GM13976 (cell line): ENCODE measurements at regions not wholly inside any gene's neighbourhood (a gene's known extent, or its start where the extent isn't known, plus 50 kb on each side); places are given as distances from the start of the nearest gene placed in this dataset.

Experiments used
- DNase-seq: peaks from one replicate; pipeline ENCODE4 v3.0.0; 2012; ENCODE audit warnings: low spot score
- CTCF ChIP-seq: IDR thresholded peaks from 2 replicates; pipeline ENCODE4 v1.5.1; 2012; ENCODE audit warnings: borderline replicate concordance, mild to moderate bottlenecking; ENCODE audit not compliant: insufficient read depth; ENCODE audit errors: extremely low read depth, missing control alignments, control extremely low read depth
- in situ Hi-C: fragments of 300-500 bp; cut with MboI; formaldehyde crosslinking; loops from one replicate; pipeline ENCODE4 v1.12.0; 2022; ENCODE audit warnings: low sequenced_read_pairs, mixed read lengths, inconsistent platforms; ENCODE audit not compliant: unreplicated experiment

- no peak for TF ChIP-seq CTCF
- DNase-seq: no peak
- in situ Hi-C loops: no loop called here
These were observed 114.5 kb downstream of the DDX53 start for GRCh38 chrX:23114241-23114640.

DNA sequence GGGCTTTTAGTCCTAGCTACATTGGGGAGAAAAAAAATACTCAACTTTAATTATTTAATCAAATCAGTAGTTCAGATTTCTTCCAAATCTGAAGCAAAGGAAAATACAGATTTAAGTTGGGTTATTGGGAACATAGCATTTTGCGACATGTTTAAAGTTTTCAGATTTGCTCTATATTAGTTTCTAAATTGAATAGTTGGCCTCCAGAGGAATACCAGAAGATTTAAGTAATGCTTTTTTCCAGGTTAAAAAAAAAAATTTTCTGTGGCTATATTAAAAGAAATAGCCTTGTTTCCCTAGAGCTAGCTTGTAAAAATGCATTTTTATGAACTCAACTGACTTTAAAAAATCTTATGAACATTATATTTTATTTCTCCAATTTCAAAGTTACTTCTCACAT, 115.9 kb downstream of the DDX53 start:
- TF ChIP-seq CTCF: no peak
- in situ Hi-C loops: no loop called here
- no peak for DNase-seq

DNA sequence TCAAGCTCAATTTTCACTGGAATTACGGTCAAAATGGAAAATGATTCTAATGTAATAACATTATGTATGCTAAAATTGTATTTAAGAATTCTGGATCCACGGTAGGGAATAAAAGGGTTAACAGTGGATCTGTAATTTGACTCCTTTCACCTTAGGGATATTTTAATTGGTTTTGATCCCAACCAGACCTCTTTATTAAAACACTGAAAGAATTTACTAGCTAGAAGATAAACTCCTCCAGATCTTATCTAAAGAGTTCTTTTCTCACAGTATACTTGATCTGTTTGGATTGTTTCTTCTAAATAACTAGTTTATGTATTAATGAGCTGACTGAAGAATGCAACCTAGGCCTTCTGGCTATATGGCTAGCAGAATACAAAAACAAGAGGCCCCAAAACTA, 118.4 kb downstream of the DDX53 start:
- TF ChIP-seq CTCF: no peak
- in situ Hi-C loops: no loop called here
- DNase-seq: no peak

GRCh38 chrX:23118890-23119527, 119.2 kb downstream of the DDX53 start:
- in situ Hi-C loops: no loop called here
- no peak for TF ChIP-seq CTCF
- DNase-seq: no peak

DNA sequence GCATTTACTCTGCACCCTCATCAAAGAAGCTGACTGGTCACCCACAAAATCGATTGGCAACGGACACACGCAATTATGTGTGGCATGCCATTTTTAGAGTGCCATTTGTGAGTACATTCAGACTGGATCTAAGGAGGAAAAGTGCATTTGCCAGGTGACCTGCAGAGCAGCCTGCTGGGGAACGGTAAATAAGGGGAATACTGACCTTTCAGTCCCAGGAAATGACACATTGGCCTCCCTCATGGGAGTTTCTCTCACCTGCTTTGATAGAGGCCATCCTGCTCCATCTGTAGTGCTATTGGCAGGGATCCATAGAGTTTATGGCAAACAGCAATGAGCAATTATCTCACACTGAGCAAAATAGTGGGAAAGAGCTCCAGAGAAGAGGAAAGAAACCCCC, 127.8 kb downstream of the DDX53 start:
- TF ChIP-seq CTCF: no peak
- in situ Hi-C loops: no loop called here
- no peak for DNase-seq

- TF ChIP-seq CTCF: no peak
- in situ Hi-C loops: no loop called here
- DNase-seq: no peak
These were observed 133.8 kb downstream of the DDX53 start for GRCh38 chrX:23133551-23133950.

DNA sequence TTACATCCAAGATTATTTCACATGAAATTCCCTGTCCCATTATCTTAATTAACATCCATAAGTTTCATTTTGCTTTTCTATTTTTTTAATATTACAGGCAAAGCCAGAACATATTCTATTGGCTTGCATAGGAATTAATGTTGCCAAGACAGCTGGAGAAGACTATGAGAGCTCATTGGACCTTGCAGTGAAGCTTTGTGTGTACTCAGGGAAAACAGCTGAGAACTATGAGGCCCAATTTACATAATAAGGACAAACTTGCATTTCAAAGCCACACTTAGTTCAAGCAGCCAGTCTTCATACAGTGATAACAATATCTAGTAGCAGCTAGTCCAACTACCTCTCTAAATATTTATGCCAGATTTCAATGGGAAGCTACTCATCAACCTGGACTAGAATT, 134.4 kb downstream of the DDX53 start:
- in situ Hi-C loops: no loop called here
- DNase-seq: no peak
- no peak for TF ChIP-seq CTCF
